ENCODE measurements at regions not wholly inside any gene's neighbourhood (a gene's known extent, or its start where the extent isn't known, plus 50 kb on each side); places are given as distances from the start of the nearest gene placed in this dataset.
"Not testable (repeated sequence)": the region's sequence is repeated elsewhere in the genome, so short reads cannot be mapped to it uniquely, and the experiment has no call there.

GRCh38 chr1:98575955-98576354 lies 85.6 kb upstream of the SNX7 start:
- DNase-seq (ENCODE audit: low read depth), result no peak

GRCh38 chr1:98565951-98566350 lies 95.6 kb upstream of the SNX7 start:
- DNase-seq (ENCODE audit: low read depth), result no peak

- DNase-seq (ENCODE audit: low read depth), result no peak
These were observed 102.2 kb upstream of the SNX7 start for GRCh38 chr1:98559291-98559690.

GRCh38 chr1:98557895-98558294 lies 103.6 kb upstream of the SNX7 start:
- DNase-seq (ENCODE audit: low read depth), result no peak

- no peak for DNase-seq (ENCODE audit: low read depth)
These were observed 104.9 kb upstream of the SNX7 start for GRCh38 chr1:98556521-98557158.

DNA sequence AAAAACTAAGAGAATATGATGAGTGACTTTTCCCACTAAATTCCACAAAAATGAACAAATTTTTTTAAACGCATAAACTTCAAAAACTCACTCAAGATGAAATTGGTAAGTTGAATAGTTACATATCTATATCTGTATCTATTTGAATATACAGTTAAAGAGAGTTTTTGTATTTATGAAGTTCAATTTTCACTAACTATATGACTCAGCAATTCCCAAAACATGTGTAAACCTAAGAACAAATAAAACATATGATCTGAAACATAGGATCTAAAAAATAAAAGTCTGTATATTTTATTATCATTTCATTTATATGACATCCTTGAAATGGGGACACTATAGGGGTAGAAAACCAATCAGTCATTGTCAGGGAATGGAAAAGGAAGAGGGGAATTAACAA lies 105.7 kb upstream of the SNX7 start:
- no peak for DNase-seq (ENCODE audit: low read depth)

DNA sequence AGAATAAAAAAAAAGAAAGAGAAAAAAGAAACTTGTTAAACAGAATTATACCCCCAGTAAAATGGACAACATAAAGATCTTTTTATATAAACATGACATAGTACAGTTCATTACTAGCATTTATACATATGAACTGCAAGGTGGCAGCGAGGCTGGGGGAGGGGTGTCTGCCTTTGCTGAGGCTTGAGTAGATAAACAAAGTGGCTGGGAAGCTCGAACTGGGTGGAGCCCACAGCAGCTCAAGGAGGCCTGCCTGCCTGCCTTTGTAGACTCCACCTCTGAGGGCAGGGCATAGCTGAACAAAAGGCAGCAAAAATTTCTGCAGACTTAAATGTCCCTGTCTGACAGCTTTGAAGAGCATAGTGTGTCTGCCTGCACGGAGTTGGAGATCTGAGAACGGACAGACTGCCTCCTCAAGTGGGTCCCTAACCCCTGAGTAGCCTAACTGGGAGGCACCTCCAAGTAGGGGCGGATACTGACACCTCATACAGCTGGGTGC lies 108.9 kb upstream of the SNX7 start:
- not testable (repeated sequence) for DNase-seq (ENCODE audit: low read depth)

GRCh38 chr1:98550076-98550475 lies 111.4 kb upstream of the SNX7 start:
- DNase-seq (ENCODE audit: low read depth), result no peak

GRCh38 chr1:98546319-98546718 lies 115.2 kb upstream of the SNX7 start:
- no peak for DNase-seq (ENCODE audit: low read depth)

DNA sequence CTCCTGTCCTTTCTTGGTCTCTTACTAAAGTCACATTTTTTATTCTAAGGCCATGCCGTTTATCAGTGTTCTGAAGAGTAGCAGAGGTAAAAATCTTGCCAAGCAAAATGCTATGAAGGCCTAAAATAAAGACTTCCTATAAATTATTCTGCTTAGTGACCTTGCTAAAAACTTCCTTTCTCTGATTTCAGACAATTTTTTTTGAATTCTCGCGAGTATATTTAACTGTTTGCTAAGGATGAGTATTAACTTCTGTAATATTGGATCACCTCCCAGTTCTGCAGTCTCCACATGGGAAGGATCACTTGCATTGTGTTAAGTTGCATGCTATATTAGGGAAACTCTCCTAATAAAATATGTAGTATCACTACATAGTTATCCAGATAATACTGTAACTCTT lies 123.4 kb upstream of the SNX7 start:
- no peak for DNase-seq (ENCODE audit: low read depth)

DNA sequence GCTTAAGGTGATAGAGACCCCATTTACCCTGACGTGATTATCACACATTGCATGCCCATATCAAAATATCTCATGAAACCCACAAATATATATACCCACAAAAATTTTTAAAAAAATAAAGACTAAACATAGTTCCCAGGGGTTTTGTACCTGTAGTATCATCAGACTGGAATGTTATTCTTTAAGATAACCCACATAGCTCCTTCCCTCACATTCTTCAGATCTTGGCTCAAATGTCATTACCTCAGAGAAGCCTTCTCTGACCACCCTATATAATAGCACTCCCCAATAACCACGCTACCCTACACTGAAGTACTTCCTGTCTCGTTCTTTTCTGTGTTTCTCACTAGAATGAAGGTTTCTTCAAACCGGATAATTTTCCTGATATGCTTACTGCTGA lies 138.3 kb upstream of the SNX7 start:
- DNase-seq (ENCODE audit: low read depth), result no peak

DNA sequence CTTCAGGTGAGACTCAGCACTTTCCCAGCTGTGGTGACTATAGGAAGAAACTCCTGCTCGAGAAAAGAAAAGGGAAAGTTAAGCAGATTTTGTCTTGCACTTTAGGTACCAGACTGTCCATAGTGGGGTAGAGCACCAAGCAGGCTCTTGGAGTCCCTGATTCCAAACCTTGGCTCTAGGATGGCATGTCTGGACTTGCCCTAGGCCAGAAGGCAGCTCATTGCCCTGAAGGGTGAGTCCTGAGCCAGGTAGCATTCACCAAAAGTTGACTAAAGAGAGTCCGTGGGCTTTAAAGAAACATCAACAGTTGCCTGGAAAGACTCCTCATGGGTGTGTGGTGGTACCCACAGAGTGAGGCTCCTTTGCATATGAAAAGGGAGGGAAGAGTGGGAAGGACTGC lies 145.2 kb upstream of the SNX7 start:
- DNase-seq (ENCODE audit: low read depth), result no peak

DNA sequence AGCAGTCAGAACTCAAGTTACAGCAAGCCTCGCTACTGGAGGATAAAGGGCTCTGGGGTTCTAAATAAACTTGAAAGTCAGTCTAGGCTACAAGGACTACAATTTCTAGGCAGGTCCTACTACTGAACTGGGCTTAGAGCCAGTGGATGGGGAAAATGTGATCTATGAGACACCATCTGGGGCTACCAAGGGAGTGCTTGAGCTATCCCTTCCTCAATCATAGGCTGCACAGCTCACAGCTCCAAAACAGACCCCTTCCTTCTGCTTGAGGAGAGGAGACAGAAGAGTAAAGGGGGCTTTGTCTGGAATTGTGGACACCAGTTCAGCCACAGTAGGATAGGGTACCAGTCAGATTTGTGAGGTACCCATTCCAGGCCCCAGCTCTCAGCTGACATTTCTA lies 145.8 kb upstream of the SNX7 start:
- DNase-seq (ENCODE audit: low read depth), result no peak

DNA sequence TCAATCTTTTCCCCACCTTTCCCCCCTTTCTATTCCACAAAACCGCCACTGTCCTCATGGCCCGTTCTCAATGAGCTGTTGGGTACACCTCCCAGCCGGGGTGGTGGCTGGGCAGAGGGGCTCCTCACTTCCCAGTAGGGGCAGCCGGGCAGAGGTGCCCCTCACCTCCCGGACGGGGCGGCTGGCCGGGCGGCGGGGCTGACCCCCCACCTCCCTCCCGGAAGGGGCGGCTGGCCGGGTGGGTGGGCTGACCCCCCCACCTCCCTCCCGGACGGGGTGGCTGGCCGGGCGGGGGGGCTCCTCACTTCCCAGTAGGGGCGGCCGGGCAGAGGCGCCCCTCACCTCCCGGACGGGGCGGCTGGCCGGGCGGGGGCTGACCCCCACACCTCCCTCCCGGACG lies 149.3 kb upstream of the SNX7 start:
- not testable (repeated sequence) for DNase-seq (ENCODE audit: low read depth)

DNA sequence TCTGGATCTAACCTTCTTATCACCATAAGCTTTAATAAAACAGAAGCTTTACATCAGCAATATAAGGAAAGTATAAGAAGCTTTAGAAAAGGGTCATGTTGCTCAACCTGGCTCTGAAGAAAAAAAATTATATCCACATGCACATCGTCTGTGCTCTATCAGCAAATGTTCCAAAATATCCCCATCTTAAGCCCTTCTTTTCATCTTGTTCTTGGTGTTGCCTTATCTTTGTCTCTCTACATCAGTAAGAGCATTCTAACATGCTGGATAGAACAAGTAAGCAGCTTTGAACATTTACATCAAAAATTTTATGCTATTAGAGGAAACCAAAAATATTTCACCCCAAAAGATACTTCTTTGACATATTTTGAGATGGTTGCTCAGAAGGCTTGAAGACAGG lies 157.8 kb upstream of the SNX7 start:
- DNase-seq (ENCODE audit: low read depth), result no peak

GRCh38 chr1:98502937-98503336 lies 158.6 kb upstream of the SNX7 start:
- no peak for DNase-seq (ENCODE audit: low read depth)

DNA sequence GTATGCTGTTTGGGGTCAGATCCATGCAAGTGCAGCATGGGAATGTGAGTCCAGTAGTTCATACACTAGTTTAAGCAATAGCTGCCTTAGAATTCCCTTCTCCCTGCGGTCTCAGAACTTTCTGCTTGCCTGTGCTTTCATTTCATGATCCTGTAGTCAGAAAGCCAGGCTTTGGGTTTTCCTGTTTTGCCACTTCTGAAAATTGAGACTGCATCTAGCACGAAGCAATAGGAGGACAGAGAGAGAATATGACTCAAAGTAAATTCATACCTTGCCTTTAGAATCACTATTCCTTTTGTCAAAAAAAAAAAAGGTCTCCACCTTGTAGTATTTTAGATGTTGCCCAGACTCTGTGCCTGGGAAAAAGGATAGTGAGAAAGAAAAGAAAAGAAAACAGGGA lies 161.2 kb upstream of the SNX7 start:
- DNase-seq (ENCODE audit: low read depth), result no peak

DNA sequence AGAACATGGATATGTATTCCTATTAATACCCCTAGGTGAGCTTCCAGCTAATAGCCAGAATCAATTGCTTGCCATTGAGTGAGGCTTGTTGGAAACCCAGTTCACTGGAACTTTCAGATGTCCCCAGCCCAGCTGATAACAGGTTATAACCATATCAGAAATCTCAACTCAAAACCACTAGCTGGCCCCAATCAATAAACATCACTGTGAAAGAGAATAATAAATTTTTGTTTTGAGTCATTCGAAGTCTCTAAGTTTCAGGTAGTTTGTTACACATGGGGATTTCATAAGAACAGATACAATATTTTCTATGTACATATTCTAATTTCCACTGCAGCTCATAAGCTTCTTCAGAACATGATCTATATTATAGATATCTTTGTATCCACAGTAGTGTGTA lies 162.9 kb upstream of the SNX7 start:
- no peak for DNase-seq (ENCODE audit: low read depth)

- no peak for DNase-seq (ENCODE audit: low read depth)
These were observed 164.0 kb upstream of the SNX7 start for GRCh38 chr1:98497497-98497896.

DNA sequence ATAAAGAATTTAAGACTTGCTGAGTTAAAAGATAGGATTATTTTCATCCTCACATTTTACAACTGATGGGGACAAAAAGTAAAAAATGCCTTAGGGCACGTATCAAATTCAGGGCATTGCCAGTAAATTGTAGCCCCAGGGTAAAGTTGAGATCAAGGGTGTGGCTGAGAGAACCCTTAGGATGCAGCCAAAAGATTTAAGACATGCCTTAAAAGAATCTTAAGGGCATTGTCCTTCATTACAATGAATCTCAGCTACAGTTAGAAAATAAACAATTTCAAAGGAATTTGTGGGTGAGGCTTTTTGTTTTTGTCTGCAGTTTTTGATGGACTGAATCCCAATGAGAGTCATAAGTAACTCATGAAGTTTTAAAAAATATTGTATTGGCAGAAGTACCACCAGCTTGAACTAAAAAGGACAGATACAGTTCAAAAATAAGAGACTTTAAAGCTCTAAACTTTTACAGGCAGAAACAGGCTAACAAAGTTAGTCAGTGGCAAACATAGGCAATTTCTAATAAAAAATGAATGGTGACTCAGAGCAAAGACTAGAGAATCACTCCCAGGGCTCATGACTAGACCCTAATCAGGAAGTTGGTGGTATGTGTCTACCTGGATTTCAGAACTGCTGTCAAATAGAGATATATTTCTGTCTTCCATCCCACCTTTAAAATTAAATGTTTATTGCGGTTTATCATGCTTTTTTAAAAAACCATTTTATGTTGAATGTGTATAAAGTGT lies 165.1 kb upstream of the SNX7 start:
- DNase-seq (ENCODE audit: low read depth), result no peak

- no peak for DNase-seq (ENCODE audit: low read depth)
These were observed 168.1 kb upstream of the SNX7 start for GRCh38 chr1:98493469-98493868.

GRCh38 chr1:98490099-98490498 lies 171.4 kb upstream of the SNX7 start:
- no peak for DNase-seq (ENCODE audit: low read depth)

DNA sequence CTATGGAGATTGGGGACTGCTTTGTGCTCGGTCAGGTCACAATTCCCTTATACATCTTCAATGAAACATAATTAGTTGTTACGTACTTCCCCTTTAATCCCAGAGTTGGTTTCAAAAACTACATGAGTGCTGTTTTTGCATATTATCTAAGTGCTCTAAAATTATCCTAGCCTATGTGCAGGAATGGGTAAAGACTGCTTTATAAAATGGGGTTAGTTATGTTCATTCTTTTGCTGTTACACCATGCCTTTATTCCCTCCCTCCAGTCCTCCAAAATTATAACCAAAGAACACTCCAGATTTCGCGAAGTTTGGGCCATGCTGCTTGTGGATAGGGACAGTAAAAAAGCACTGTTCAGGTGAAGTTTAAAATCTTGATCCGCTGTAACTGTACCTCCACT lies 173.9 kb upstream of the SNX7 start:
- no peak for DNase-seq (ENCODE audit: low read depth)

- DNase-seq (ENCODE audit: low read depth), result no peak
These were observed 178.9 kb upstream of the SNX7 start for GRCh38 chr1:98482611-98483010.

Data from stimulated activated CD8-positive, alpha-beta memory T cell treated with anti-CD3 and anti-CD28 coated beads, Interleukin-15, amount 100 ng/mL, for 1 hour (primary cell).